Nephron (organoid): ENCODE measurements at regions not wholly inside any gene's neighbourhood (a gene's known extent, or its start where the extent isn't known, plus 50 kb on each side); places are given as distances from the start of the nearest gene placed in this dataset.

Source experiments
- H3K27ac Mint-ChIP-seq, 3 experiments: 2 replicates each; pipeline ENCODE4 v1.8.0; 2020; ENCODE audit warnings: mixed read lengths in 3 of 3, mild to moderate bottlenecking in 2 of 3, moderate library complexity in 1 of 3
- H3K27me3 Mint-ChIP-seq: 2 replicates; pipeline ENCODE4 v1.8.0; 2021; ENCODE audit warnings: low read depth, mild to moderate bottlenecking, moderate library complexity, mixed read lengths
- H3K36me3 Mint-ChIP-seq: 2 replicates; pipeline ENCODE4 v1.8.0; 2020; ENCODE audit warnings: low read depth, mixed read lengths
- H3K4me1 Mint-ChIP-seq: 2 replicates; pipeline ENCODE4 v1.8.0; 2020; ENCODE audit warnings: mixed read lengths
- H3K4me3 Mint-ChIP-seq, 3 experiments: 2 replicates each; pipeline ENCODE4 v1.8.0; 2020; ENCODE audit warnings: mild to moderate bottlenecking in 3 of 3, mixed read lengths in 3 of 3, moderate library complexity in 2 of 3
- H3K9me3 Mint-ChIP-seq: 2 replicates; pipeline ENCODE4 v1.8.0; 2020; ENCODE audit warnings: mixed read lengths
- CTCF ChIP-seq, 3 experiments: fragments of 200-600 bp; sonication (generic); IDR thresholded peaks; one replicate each; pipeline ENCODE4 v1.5.0; 2021; ENCODE audit warnings: antibody characterized with exemption in 3 of 3; ENCODE audit not compliant: unreplicated experiment in 3 of 3

GRCh38 chr3:16040991-16041390 lies 133.5 kb upstream of the GALNT15 start:
- no peak for TF ChIP-seq CTCF (IDR thresholded peaks at IDR 0.05; ENCODE audit: unreplicated experiment in 3 of 3)
- Mint-ChIP-seq H3K27ac (no peak overlapping the region), H3K27me3 (peaks cover 4% of the 10 kb centered on the region), H3K36me3 (no peaks in the 10 kb centered on the region), H3K9me3 (peaks cover 3% of the 10 kb centered on the region), H3K4me1 (no peaks in the 10 kb centered on the region), H3K4me3 (no peak overlapping the region)

- no peak overlapping the region for H3K27ac Mint-ChIP-seq
- no peaks in the 10 kb centered on the region for H3K9me3 Mint-ChIP-seq
- no peaks in the 10 kb centered on the region for H3K36me3 Mint-ChIP-seq
- H3K4me1 Mint-ChIP-seq, result no peaks in the 10 kb centered on the region
- H3K4me3 Mint-ChIP-seq, result peak overlapping the region in 1 of 3 experiments; percentile 10
- TF ChIP-seq CTCF (IDR thresholded peaks at IDR 0.05; ENCODE audit: unreplicated experiment in 3 of 3), result peak; percentile 73 to 77 (median 75)
- no peaks in the 10 kb centered on the region for H3K27me3 Mint-ChIP-seq
Observed at GRCh38 chr3:16048435-16049318, 125.8 kb upstream of the GALNT15 start.

- H3K36me3 Mint-ChIP-seq, result no peaks in the 10 kb centered on the region
- no peak overlapping the region for H3K27ac Mint-ChIP-seq
- H3K27me3 Mint-ChIP-seq, result no peaks in the 10 kb centered on the region
- peaks cover 13% of the 10 kb centered on the region for H3K4me1 Mint-ChIP-seq
- H3K4me3 Mint-ChIP-seq, result no peak overlapping the region
- H3K9me3 Mint-ChIP-seq, result no peaks in the 10 kb centered on the region
- no peak for TF ChIP-seq CTCF (IDR thresholded peaks at IDR 0.05; ENCODE audit: unreplicated experiment in 3 of 3)
Observed at GRCh38 chr3:16050641-16051467, 123.6 kb upstream of the GALNT15 start.

GRCh38 chr3:16051691-16052090 lies 122.8 kb upstream of the GALNT15 start:
- Mint-ChIP-seq H3K9me3 (no peaks in the 10 kb centered on the region), H3K27me3 (no peaks in the 10 kb centered on the region), H3K36me3 (no peaks in the 10 kb centered on the region), H3K27ac (no peak overlapping the region), H3K4me3 (no peak overlapping the region), H3K4me1 (peaks cover 18% of the 10 kb centered on the region)
- TF ChIP-seq CTCF (IDR thresholded peaks at IDR 0.05; ENCODE audit: unreplicated experiment in 3 of 3), result no peak

GRCh38 chr3:16052964-16053363 lies 121.5 kb upstream of the GALNT15 start:
- Mint-ChIP-seq H3K4me1 (peaks cover 18% of the 10 kb centered on the region), H3K4me3 (no peak overlapping the region), H3K27me3 (no peaks in the 10 kb centered on the region), H3K9me3 (no peaks in the 10 kb centered on the region), H3K27ac (no peak overlapping the region), H3K36me3 (no peaks in the 10 kb centered on the region)
- no peak for TF ChIP-seq CTCF (IDR thresholded peaks at IDR 0.05; ENCODE audit: unreplicated experiment in 3 of 3)
